Tongue (tissue), 1 donor: ENCODE measurements at regions not wholly inside any gene's neighbourhood (a gene's known extent, or its start where the extent isn't known, plus 50 kb on each side); places are given as distances from the start of the nearest gene placed in this dataset.
A peak's percentile ranks its signal among the peaks of the same experiment; 100 is the strongest.
"Not testable (repeated sequence)": the region's sequence is repeated elsewhere in the genome, so short reads cannot be mapped to it uniquely, and the experiment has no call there.

Experiments used
- DNase-seq: peaks from one replicate; pipeline ENCODE4 v3.0.0-alpha.2; 2015

- DNase-seq = no peak
Measured at GRCh38 chr18:75844146-75844545, 416.6 kb upstream of the SMIM21 start.

DNA sequence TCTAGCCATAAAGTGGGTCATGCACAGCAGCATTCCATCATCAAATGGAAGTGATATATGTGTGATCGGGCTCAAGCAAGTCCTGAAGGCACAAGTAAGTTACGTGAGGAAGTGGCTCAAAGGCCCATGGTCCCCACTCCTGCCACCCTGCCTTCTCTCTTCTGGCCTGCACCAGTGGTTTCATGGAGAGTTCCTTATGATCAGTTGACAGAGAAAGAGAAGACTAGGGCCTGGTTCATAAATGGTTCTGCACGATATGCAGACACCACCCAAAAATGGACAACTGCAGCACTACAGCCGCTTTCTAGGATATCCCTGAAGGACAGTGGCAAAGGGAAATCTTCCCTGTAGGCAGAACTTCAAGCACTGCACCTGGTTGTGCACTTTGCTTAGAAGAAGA is 412.6 kb upstream of the SMIM21 start:
- no peak for DNase-seq

GRCh38 chr18:75839686-75840085 is 412.2 kb upstream of the SMIM21 start:
- DNase-seq = not testable (repeated sequence)

- DNase-seq = no peak
Measured at GRCh38 chr18:75839041-75839440, 411.5 kb upstream of the SMIM21 start.

GRCh38 chr18:75837316-75837715 is 409.8 kb upstream of the SMIM21 start:
- no peak for DNase-seq

GRCh38 chr18:75836516-75836915 is 409.0 kb upstream of the SMIM21 start:
- DNase-seq = no peak

DNA sequence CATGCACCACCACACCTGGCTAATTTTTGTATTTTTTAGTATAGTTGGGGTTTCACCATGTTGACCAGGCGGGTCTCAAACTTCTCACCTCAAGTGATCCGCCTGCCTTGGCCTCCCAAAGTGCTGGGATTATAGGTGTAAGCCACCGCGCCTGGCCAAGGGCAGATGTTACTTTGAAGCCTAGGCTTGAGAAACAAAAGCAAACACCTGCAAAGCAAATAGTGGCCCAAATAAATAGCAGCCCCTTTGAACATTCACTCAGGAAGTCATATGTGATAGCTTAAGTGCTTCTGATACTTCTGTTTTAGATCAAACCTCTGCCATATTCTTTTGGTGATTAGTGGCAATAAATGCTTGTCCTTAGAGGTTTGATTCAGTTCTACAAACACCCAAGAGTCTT is 404.5 kb upstream of the SMIM21 start:
- no peak for DNase-seq

DNA sequence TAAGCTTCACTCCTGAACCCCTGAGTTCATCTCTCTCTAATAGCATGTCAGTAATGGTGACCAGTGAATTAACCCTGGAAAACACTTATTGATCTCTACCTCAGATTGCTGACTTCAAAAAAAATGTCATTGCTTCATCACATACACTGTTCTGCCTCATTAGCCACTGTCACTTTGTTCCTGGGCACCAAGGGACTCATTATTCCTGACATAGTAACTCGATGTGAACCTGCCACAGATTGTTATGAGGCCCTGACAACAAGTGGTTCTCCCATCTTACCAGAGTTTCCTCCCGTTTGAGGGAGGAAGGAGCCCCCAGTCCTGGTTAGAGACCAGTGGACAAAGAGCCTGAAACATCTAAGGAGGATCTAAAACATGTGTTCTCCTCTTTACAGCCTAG is 403.3 kb upstream of the SMIM21 start:
- no peak for DNase-seq

- DNase-seq = no peak
Measured at GRCh38 chr18:75829091-75829490, 401.6 kb upstream of the SMIM21 start.

DNA sequence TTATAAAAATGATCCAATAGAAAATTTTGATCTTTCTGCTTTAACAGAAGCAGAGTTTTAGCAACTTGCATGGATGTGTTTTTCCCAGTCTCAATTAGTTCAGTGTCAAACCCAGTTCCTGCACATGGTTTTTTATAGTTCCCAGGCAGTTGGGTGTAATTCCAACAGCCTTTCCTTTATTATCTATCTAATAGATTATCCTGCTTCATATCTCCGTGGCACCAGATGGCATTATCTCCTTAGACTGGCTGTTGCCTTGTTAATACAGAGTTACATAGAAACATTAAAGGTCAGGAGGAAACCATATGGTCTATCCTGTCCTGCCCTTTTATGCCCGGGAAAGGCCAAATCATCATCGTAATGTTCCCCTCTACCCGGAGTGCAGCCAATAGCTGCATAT is 400.9 kb upstream of the SMIM21 start:
- DNase-seq = peak; percentile 21

- peak; percentile 53 for DNase-seq
Measured at GRCh38 chr18:75827751-75828287, 400.3 kb upstream of the SMIM21 start.

DNA sequence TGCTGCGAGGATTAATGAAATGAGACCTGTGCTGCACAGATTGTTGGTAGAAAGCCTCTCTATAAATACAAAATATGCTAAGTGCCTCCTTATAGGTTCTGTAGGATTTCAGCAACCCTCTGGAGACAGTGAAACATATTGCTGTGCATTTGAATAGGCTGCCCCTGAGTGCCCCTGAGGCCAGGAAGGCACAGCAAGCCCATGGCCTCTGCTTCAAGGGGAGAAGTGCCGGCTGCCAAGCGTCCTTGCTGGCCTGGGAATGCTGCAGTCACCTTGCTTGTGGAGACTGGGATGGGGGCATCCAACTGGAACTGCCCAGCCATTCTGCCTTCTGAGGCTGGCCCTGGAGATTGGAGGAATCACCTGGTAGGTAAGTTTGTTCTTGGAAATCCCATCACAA is 397.2 kb upstream of the SMIM21 start:
- DNase-seq = no peak

GRCh38 chr18:75823471-75823870 is 396.0 kb upstream of the SMIM21 start:
- DNase-seq = no peak

GRCh38 chr18:75818383-75818782 is 390.9 kb upstream of the SMIM21 start:
- DNase-seq = no peak

GRCh38 chr18:75815767-75816166 is 388.3 kb upstream of the SMIM21 start:
- no peak for DNase-seq

DNA sequence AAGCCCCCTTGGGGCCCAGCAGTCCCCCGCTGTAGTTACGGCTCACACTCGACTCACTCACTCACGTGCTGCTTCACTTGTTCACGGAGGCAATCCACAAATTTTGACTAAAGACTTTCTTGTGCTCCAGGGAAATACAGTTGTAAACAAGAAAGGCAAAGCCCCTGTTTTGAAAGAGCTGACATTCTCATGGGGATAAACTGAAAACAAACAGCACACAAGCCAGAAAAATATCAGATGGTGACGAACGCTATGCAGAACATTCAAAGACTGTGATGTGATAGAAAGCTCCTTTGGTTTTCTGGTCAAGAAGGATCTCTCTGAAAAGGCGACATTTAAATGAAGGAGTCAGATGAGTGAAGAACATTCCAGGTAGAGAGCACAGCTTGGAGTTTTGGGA is 385.3 kb upstream of the SMIM21 start:
- no peak for DNase-seq

GRCh38 chr18:75810961-75811551 is 383.6 kb upstream of the SMIM21 start:
- peak; percentile 80 for DNase-seq

DNA sequence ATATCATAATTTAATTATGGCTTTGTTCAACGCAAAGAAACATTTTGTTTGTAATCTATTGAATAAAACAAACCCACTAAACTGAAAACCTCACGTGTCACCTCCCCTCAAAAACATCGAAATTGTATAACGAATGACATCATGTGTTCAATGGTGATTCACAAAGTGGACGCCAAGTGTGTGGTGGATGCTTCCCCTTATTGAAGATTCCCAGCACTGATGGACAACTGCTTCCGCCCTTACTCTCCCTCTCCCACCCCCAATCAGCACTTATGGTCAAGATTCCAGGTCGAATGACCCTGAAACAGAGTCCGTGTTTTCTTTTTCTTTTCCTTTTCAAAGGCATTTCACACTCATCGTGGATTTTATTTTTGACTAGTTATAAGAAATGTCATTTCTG is 383.0 kb upstream of the SMIM21 start:
- peak; percentile 16 for DNase-seq

GRCh38 chr18:75809926-75810255 is 382.4 kb upstream of the SMIM21 start:
- peak; percentile 30 for DNase-seq

DNA sequence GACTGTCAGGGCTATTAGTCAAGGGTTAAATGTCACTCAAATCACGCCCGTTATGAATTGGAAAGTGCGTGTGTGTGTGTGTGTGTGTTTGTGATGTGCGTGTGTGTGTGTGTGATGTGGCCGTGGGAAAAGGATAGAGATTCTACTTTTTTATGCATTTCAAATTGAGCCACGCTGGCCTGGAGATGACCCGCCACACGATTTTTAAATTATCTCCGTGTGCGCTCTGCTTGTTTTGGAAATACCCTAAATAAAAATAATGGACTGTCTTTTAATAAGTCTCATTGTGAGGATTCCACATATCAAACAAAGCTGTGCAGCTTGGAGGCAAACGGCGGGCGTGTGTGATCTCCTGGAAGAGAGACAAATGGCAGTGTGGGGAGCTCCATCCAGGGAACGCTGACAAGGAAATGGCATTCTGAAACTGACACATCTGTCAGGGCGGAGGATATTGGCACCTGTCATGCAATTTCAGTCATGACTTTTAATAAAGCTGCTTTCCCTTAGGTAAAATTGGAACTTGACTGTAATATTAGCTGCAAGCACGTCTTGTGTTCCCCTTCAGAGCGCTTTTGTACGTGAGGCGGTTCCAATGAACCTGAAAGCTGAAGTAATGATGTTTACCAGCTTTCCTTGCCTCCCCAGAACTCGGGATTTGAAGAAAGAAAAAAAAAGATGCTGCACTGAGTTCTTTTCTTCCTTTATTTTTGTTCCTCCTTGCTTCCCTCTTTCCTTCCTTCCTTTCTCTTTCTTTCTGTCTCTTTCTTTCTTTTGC is 381.8 kb upstream of the SMIM21 start:
- peak; percentile 68 for DNase-seq

DNA sequence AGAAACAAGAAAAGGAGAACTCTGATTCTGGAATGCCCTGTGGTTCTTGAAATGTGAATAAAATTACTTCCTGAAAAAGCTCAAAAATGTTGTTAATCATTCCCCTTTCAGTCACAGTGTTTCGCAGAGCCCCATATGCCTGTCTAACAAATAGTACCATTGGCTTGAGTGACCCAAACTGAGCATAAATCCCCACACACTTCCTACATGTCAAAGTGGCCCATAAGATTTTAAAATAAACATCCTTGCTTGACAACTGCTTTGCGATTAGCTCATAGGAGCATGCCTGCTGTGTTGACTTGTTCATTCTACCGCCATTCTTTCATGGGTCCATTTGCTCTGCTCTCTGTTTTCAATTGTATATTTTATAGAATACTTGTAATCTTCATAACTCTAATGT is 377.8 kb upstream of the SMIM21 start:
- DNase-seq = no peak

DNA sequence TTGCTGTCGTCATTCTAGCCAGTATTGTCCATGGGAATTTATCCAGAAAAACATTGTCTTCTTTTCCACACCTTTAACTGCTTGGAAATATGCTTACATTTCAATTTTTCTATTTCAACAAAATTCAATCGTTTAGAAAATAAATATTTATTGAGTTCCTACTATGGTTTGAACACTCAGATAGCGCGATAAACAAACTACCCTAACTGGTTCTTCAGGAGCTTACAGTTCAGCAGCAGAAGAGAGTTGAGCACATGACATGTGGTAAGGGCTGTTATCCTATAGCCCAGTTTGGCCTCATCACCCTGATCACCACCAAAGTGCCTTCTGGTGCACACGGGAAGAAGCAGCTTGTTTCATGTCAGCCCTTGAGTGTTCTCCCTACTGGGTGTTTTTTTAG is 375.2 kb upstream of the SMIM21 start:
- no peak for DNase-seq

- DNase-seq = no peak
Measured at GRCh38 chr18:75801178-75801577, 373.7 kb upstream of the SMIM21 start.

GRCh38 chr18:75800331-75800648 is 372.8 kb upstream of the SMIM21 start:
- DNase-seq = no peak
